ENCODE measurements at regions not wholly inside any gene's neighbourhood (a gene's known extent, or its start where the extent isn't known, plus 50 kb on each side); places are given as distances from the start of the nearest gene placed in this dataset.

- TF ChIP-seq ZNF239 (CRISPR knock-in tag; IDR thresholded peaks at IDR 0.05) (no peak), CREB1 (IDR thresholded peaks at IDR 0.05) (no peak), CREB1 (CRISPR knock-in tag; IDR thresholded peaks at IDR 0.05) (no peak), ZNF407 (IDR thresholded peaks at IDR 0.05; ENCODE audit: low read depth) (no peak), RHOXF2B (CRISPR knock-in tag; conservative IDR thresholded peaks at IDR 0.05) (no peak), PYGO2 (tag; IDR thresholded peaks at IDR 0.05) (no peak), SNRNP70 (optimal IDR thresholded peaks at IDR 0.05; ENCODE audit: low read depth, low read length) (no peak), CREBBP (IDR thresholded peaks at IDR 0.05; ENCODE audit: low read depth, low read length) (no peak), TCF3 (CRISPR knock-in tag; IDR thresholded peaks at IDR 0.05) (no peak), GABPB1 (CRISPR knock-in tag; IDR thresholded peaks at IDR 0.05) (no peak), NCOA6 (IDR thresholded peaks at IDR 0.05) (no peak), MCM3 (IDR thresholded peaks at IDR 0.05) (no peak)
- TF ChIP-seq, protein P1, sequence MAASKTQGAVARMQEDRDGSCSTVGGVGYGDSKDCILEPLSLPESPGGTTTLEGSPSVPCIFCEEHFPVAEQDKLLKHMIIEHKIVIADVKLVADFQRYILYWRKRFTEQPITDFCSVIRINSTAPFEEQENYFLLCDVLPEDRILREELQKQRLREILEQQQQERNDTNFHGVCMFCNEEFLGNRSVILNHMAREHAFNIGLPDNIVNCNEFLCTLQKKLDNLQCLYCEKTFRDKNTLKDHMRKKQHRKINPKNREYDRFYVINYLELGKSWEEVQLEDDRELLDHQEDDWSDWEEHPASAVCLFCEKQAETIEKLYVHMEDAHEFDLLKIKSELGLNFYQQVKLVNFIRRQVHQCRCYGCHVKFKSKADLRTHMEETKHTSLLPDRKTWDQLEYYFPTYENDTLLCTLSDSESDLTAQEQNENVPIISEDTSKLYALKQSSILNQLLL (CRISPR knock-in tag; IDR thresholded peaks at IDR 0.05; ENCODE audit: borderline replicate concordance) = no peak
- BruUV-seq (replicated peaks) = no TSS peak
- Histone ChIP-seq H3K27me3 (ENCODE audit: control insufficient read depth in 2 of 2, insufficient read depth in 2 of 2, low read length in 2 of 2) (no peaks in the 10 kb centered on the region), H4K20me1 (replicated peaks; ENCODE audit: control insufficient read depth, insufficient read depth, low read length) (no peaks in the 10 kb centered on the region), H2AFZ (ENCODE audit: low read depth, low read length) (no peak overlapping the region), H3K36me3 (ENCODE audit: control insufficient read depth, insufficient read depth, low read length) (no peaks in the 10 kb centered on the region), H3K27ac (ENCODE audit: extremely low read depth, low read depth, low read length) (no peak overlapping the region), H3K9me3 (replicated peaks; ENCODE audit: control insufficient read depth, insufficient read depth, low read depth, low read length) (no peaks in the 10 kb centered on the region), H3K9me1 (ENCODE audit: control insufficient read depth, insufficient read depth, low read length) (no peaks in the 10 kb centered on the region), H3K9ac (ENCODE audit: insufficient read depth in 1 of 2, low read depth in 2 of 2, low read length in 2 of 2) (no peak overlapping the region), H3K79me2 (ENCODE audit: control insufficient read depth, insufficient read depth, low read length) (no peaks in the 10 kb centered on the region), H3K4me2 (ENCODE audit: insufficient read depth, low read length) (no peak overlapping the region), H3K4me1 (replicated peaks in 1 of 2; ENCODE audit: control insufficient read depth in 2 of 2, insufficient read depth in 2 of 2, low read length in 2 of 2) (no peaks in the 10 kb centered on the region), H3K4me3 (no peak overlapping the region)
- intact Hi-C loops (cut with micrococcal nuclease) = no loop called here
- in situ Hi-C loops (cut with MboI) = no loop called here
- no peak for FAIRE-seq
- CTCF ChIA-PET (ENCODE audit: low intra/inter-chr PET ratio) = no interaction called here
- DNase-seq (ENCODE audit: extremely low read depth in 1 of 4, low spot score in 3 of 4) = no peak
- 0% methylated on average over 4 of the region's 4 CpGs for WGBS (ENCODE audit: insufficient coverage, low coverage, missing lambda C conversion rate)
- no peak for ATAC-seq
- POLR2A ChIA-PET = no interaction called here
Measured at GRCh38 chr4:24330172-24330571, 254.2 kb downstream of the DHX15 start.
